Stimulated activated CD8-positive, alpha-beta memory T cell treated with anti-CD3 and anti-CD28 coated beads, Interleukin-2, amount 100 ng/mL, for 1 hour (primary cell): ENCODE measurements at regions not wholly inside any gene's neighbourhood (a gene's known extent, or its start where the extent isn't known, plus 50 kb on each side); places are given as distances from the start of the nearest gene placed in this dataset.

Experiments
- DNase-seq, 2 donors: peaks; one replicate each; pipeline ENCODE4 v3.0.0-alpha.2; 2020; ENCODE audit warnings: low read depth in 2 of 2

DNA sequence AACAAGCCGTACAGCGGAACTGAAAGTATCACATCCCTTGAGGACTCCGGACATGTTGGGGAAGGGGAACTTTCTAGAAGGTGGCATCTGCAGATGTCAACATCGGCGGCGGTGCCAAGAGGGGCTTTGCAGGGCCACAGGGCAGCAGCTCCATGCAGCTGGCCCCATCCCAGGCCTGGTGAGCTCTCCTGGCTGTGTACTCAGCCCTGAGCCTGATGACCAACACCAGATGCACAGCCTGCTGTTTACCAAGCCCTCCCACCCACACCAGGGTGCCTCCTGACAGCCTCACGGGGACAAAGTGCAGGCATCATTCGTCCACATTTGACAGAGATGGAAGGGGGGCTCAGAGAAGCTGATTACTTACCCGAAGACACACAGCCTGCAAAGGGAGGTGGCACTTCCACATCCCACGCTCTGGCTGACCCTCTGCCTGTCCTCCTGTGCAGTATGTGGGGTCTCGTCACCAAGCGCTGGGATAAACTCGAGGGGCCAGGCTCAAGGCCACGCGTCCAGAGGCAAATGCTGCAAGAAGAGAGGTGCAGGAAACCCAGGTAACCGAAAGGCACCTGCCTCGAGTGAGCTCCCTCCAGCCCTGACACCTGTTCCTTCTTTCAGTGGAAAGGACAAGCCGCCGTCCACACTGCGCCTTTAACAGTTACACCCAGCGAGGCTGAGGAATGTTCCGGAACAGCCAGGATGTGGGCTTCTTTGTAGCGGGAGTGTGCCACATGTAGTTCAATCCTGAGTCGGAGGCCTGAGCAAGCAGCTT, 69.0 kb upstream of the ASAP2 start:
- no peak for DNase-seq

DNA sequence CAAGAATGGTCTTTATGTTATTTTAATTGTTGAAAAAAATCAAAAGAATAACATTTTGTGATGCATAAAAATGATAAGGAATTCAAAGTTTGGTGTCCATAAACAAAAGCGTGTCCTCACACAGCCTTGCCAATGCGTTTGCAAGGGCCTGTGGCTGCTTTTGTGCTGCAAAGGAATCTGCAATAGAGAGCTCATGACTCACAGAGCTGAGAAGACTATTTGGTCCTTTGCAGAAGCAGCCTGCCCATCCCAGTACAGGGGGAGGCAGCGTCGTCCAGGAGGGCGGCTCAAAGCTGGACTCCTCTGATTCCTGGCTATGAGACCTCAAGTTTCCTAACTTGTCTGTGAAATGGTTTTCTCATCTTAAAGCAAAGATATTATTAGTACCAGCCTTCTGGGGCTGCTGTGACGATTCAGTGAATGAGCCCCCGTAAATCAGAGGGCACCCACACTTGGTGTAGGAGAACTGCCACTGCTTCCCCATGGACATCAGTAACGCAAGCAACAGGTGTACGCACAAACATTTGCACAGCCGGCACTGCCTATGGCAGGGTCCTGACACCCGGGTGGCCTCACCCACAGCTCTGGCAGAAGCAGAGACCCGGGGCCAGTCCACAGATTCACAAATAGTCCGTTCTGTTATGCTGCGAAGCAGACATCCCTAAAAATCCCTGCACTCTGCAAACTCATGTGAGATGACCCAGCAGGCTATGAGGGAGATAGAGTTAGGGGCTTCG, 70.6 kb upstream of the ASAP2 start:
- DNase-seq = no peak

DNA sequence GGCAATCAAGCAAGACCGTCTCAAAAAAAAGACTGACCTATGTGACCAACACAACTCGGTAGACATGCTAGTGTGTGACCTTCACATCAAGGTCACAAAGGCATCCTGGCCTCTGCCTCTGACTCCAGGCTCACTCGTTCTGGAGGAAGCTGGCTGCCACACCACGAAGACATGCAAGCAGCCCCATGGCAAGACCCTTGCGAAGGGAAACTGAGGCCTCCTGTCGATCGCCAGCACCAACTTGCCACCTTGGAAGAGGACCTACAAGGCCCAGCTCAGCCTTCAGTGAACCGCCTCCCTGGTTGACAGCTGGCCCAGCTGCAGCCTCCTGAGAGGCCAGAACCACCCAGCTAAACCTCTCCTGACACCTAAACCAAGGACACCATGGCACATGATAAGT, 79.3 kb upstream of the ASAP2 start:
- DNase-seq = no peak

DNA sequence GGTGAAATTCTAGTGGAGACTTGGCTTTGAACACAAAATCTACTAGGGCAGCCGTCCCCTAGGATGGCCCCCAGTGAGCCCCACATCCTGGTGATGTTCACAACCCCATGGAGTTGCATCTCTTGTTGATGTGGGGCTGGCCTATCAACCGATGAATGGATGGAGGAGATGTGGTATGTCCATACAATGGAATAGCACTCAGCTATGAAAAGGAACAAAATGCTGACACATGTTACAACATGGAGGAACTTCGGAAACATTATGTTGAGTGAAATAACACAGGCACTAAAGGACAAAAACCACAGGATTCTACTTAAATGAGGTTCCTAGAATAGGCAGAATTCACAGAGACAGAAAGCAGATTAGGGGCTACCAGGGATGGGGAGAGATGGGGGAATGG, 80.1 kb upstream of the ASAP2 start:
- no peak for DNase-seq

DNA sequence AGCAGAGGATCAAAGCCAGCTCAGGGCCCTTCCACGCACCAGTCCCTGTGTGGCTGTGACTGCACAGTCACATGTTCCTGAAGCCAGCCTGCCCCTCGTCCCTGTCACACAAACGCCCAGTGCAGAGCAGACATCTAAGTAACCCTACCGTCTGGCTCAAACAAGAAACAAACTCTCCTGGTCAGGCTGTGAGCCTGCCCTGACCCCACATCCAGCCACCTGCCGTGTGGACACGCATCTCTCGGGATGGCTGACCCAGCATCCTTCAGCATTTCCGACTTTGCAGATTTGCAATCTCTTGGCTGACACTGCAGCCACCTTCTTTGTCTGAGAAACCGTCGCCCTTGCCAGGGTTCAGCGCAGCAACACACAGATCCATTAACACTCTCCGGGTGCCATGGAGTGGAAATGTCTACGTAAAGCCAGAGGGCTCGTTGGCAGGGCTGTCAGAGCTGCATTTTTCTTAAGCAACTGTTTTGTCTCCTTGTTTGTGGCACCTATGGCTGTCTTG, 82.3 kb upstream of the ASAP2 start:
- no peak for DNase-seq

DNA sequence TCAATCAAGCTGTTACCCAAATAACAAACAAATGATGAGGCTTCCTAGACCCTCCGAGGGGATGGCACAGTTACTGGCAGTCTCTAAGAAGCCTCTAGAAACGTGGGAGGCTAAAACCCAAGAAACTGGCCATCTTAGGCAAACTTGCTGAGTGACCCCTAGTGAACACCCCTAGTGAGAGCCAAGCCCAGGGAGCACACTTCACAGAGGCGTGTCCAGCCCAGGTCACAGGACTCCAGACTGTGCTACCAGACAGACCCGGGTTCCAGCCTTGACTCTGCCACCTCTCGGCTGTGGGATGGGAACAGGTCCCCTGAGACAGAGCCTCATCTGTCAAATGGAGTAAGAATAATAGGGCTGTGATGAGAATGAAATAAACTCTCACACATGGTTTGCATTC, 83.5 kb upstream of the ASAP2 start:
- DNase-seq = no peak

DNA sequence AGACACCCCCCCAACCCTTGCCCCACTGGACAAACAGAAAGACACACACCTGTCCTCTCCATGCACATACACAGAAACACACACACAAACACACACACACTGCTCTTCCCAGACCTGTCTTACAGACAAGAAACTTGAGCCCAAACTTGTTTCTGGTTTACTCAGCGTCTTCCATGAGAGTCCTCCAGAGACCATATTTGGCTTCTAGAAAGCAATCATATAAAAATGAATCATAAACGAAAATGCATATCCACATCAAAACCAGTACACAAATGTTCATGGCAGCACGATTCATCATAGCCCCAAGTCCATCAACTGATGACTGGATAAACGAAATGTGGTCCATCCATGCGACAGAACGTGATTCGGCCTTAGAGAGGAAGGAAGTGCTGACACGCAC, 84.2 kb upstream of the ASAP2 start:
- no peak for DNase-seq

DNA sequence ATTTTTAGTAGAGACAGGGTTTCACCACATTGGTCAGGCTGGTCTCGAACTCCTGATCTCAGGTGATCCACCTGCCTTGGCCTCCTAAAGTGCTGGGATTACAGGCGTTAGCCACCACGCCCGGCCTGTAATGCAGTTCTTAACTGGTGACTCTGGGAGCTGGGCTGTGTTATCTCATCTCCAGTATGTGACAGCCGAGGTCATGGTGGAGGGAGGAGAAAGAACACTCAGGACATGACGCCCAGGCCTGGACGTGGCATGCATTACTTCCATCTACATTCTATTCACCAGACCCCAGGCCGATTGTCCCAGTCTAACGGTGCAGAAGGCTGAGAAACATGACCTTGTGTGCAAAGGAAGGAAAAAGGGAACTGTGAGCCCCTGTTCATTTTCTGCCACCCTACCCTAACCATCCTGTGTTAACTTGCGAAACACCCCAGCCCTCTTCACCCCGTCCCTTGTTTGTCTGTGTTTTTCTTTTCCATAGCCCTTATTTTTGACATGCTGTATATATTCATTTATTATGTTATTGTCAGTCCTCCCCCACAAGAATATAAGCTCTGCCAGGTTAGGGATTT, 88.1 kb upstream of the ASAP2 start:
- no peak for DNase-seq

DNA sequence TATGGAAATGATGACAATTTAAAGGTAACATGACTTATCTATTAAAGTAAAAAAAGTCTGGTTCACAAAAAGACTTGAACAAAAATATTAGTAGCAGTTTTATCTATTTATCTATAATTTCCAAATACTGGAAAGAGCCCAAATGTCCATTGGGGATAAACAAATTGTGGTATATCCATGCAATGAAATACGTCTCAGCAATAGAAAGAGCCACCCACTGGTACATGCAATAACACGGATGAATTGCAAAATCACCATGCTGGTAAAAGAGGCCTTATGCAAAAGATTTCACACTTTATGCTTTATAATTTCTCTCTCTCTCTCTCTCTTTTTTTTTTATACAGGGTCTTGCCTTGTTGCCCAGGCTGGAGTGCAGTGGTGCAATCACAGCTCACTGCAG, 91.4 kb upstream of the ASAP2 start:
- DNase-seq = no peak

DNA sequence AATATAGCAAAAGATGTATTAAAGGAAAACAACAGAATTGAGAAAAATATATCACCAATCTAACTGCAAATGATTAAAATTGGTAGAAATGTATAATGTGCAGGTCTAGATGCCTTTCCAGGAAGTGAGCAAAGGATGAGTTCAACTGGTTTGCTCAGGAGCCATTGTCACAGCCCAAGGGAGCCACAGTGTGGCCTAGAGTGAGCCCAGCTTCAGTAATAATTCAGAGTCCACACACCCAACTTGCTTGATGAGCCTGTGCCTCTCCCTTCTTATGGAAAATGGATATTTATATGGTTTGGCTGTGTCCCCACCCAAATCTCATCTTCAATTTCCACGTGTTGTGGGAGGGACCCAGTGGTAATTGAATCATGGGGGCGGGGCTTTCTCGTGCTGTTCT, 92.2 kb upstream of the ASAP2 start:
- no peak for DNase-seq

DNA sequence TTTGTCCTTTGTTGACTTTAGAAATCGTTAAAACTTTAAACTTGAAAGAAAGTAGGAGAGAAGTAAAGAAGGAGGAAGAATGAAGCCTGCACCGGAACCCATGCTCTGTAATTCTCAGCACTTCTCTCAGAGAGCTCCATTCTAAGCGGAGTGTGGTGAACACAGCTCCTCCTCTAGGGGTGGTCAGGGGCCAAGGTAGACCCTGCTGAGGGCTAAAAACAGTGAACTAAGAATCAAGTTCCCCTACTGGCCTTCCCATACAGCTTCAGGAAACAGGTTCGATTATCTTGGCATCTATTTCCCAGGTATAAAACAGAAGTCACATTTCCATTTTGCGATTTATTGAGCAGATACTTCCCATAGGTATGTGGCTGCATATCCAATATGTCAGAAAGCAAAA, 92.7 kb upstream of the ASAP2 start:
- DNase-seq = no peak

DNA sequence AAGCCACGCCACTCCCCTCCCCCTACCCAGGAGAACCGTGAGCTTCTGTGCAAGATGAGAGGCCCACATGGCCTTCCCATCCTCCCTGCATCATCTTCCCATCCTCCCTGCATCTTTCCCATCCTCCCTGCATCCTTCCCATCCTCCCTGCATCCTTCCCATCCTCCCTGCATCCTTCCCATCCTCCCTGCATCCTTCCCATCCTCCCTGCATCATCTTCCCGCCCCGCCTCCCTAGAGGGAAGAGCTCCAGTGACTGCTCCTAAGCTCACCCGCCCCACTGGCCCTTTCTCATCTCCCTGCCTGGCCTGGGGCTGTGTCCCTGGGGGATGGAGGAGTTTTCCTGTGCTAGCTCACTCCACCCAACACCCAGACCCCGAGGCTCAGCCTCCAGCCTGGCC, 93.3 kb upstream of the ASAP2 start:
- no peak for DNase-seq

DNA sequence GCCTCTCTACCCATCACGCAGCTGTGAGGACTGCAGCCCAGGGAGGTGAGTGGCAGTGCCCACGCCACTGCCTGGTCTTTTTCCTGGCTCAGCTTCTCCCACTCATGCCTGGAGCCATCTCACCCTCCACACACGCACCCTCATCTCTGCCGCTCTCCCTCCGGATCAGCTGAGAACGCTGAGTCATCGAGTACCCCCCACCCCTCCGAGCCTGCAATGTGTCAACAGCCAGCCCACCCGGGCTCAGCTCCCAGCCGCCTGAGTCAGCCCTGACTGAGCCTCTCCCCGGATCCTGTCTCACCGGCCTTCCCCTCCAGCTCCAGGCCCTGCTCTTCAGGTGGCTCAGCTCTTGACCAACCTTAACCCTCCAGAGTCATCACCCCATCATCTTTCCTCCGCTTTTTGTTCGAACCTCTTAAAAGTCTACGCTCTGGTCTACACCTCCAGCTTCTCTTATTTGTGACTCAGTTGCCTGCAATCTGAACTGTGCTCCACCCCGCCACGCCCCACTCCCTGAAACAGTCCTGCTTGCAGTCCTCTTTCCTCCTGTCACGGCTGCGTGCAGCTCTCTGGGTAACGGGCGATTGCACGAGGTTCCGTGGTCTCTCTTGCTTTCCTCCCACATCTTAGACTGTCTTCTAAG, 94.4 kb upstream of the ASAP2 start:
- DNase-seq = no peak

DNA sequence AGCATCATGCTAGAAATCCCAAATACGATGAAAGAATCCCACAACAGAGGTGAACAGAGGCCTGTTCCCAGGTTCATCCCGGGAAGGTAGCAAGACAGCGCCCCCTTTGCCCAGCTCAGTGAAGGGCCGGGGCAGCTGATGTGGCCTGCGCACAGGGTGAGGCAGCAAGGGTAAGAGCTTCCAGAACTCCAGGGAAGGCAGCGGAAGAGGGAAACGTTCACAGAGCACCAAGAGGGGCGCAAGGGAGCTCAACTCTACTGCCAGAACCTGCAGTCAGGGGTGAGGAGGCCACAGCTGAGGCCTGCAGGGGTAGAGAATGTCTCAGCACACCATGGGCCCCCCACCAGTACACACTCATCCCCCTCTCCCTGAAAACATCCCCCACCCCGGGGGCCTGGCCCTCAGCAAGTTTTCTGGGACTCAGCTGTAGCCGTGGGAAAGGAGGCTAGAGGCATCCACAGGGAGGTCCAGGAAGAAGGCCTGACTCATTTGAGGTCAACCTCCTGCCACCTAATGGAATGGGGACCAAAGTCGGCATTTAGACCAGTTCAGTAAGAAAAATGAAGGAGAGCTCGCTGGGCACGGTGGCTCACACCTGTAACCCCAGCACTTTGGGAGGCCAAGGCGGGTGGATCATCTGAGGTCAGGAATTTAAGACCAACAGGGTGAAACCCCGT, 95.6 kb upstream of the ASAP2 start:
- no peak for DNase-seq

DNA sequence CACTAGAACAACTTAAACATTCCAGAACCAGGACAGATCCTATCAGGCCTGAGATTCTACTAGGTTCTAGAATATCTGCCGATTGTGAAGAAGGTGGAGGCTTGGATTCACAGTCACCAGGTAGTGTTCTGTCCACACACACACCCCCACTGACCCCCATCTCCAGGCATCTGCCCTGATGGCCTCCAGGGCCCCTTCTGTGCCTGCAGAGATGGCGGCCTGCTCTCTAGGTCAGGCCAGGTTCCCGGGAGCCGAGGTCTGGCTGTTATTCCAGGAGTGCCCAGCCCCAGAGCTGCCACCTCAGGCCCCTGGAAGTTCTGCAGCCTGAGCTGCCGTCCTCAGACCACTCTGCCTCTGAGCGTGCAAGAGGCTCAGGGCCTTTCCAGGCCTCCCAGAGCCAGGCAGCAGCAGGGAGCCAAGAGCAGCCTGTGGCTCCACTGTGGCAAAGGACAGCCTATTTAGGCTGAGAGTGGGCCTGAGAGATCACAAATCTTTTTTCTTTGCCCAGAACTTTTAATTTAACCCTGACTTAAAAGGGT, 96.2 kb upstream of the ASAP2 start:
- no peak for DNase-seq

DNA sequence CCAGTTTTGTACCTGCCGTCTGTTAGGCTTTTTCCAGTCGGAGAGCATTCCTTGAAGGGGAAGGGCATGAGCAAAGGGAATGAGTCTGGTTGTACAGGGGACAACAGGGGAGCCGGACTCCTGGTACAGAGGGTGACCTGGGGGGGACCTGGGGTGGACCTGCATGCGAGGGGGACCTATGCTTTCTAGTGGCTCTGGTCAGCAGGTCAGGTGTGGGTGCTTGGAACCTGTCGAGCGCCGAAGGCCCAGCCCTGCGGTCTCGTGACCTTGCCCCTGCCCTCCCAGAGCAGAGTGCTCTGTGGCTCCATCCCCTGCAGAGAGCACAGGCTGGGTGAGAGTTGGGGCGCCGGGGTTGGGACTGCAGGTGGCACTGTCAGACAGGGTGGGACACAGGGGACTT, 96.7 kb upstream of the ASAP2 start:
- no peak for DNase-seq

DNA sequence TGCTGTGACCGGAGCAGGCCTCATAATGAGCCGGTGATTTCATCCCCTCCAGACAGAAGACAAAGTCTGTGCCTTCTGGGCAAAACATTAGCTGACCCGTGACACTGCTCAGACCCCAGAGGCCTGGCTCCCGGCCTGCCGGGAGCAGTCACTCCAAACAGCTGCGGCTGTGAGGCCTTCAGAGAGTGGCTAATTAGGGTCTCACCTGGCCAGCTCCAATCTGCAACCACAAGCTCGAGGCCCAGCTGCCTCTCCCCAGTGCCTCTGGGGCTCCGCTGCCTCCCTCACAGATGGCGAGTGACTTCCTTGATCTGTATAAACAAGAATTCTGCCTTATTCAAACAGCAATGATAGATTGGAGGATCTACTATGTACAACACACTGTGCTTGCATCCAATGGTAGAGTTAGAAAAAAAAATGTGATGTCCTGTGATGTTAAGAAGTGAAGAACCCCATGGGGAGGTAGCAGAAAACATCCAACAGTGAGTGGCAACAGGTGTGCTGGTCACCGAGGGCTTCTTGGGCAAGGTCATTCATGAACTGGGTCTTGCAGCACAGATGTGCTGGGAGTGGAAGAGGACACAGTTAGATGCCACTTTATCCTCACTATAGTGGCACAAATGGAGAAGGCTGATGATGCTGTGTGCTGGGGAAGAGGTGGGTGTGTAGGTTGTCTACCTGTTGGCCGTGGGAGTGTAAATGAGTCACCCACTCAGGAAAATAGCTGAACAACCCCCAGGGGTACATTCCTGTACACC, 98.2 kb upstream of the ASAP2 start:
- DNase-seq = no peak

DNA sequence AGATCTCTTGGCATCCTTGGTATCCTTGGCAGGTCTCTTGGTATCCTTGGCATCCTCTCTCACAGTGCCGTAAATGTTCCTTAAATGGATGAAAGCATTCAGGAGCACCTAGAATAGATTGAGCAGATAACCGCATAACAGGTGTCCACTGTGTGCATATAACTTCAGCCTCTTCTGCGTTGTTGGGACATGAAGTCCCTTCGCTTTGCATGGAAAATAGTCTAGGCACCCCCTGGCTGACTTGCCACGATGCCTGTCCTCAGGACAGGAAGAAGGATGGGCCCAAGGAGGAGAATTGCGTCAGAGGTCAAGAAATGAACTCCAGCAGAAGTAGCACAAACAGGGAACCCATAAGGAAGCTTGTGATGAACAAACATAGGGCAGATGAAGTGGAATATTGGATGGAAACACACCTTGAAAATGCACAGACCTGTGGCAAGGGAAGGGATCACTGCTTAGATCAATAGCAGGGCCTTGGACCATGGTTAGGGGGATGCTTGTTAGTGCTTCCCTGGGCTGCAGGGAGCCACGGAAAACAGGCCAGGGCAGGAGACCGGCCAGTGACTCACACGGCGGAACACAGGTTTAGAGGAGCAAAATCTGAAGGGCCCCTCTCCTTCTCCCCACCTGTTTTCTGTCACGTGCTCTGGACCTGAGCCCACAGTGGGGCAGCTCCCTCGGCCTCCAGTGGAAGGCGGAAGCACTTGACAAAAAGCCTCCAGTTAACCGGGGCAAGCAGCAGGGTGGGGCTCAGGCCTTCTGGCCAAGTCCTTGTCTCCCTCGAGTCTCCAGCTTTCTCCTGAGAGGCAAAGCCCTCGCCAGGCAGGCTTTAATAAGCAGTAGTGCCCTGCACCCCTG, 99.2 kb upstream of the ASAP2 start:
- DNase-seq = no peak

DNA sequence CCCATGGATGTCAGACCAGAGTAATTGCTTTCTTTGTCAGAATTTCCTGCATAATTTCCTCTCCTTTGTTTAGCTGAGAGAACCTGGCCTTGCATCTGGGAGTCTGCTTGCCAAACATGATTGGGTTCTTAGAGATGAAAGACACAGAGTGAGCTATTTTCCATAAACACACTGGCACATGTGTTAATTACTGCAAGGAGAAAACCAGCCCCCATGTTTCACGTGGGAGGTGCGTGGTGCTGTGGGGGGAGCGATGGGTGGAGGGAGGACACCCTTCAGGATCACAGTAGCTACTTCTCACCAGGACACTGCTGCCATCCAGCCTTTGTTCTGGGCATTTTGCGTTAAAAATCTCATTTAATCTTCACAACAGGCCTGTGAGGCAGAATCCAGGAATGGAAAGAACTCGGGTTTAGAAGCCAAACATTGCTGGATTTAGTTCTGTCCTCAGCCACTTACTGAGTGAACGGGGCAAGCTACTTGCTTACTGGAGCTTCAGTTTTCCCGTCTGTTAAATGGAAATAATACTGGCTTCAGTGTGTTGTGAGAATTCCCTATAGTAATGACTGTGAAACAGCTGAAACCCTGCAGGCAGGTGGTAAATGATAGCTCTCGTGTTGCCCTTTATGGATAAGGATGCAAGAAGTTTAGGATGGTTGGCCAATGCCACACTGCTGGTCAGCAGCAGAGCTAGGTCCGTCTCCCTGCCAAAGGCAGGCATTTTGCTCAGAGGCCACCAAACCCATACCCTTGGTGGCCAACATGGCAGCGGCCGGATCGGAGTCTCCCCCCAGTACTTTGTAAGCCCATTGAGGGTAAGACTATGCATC, 100.1 kb upstream of the ASAP2 start:
- DNase-seq = no peak
